Peyer's patch (tissue), 4 donors: ENCODE measurements at regions not wholly inside any gene's neighbourhood (a gene's known extent, or its start where the extent isn't known, plus 50 kb on each side); places are given as distances from the start of the nearest gene placed in this dataset.

Experiments
- CTCF ChIP-seq, 6 experiments: fragments of 450-650 bp in 4 of 6; fragments of 200-600 bp in 2 of 6; sonication (generic) in 1 of 6; IDR thresholded peaks; one replicate each; pipeline ENCODE4 v1.5.1; 2017 to 2019; ENCODE audit warnings: antibody characterized with exemption in 6 of 6, mild to moderate bottlenecking in 3 of 6, moderate library complexity in 1 of 6
- POLR2A ChIP-seq, 2 donors: fragments of 450-650 bp; IDR thresholded peaks; one replicate each; pipeline ENCODE4 v1.5.1; 2017; ENCODE audit warnings: antibody characterized with exemption in 2 of 2, mild to moderate bottlenecking in 2 of 2, moderate library complexity in 2 of 2

GRCh38 chrX:6456196-6456595 is 78.7 kb downstream of the VCX3A start:
- TF ChIP-seq CTCF (IDR thresholded peaks at IDR 0.05) (no peak), POLR2A (IDR thresholded peaks at IDR 0.05) (no peak)
